NT2/D1 (cell line): ENCODE measurements at regions not wholly inside any gene's neighbourhood (a gene's known extent, or its start where the extent isn't known, plus 50 kb on each side); places are given as distances from the start of the nearest gene placed in this dataset.

ENCODE experiments used
- SUZ12 ChIP-seq: IDR thresholded peaks from 2 replicates; pipeline ENCODE4 v1.6.1; 2011; ENCODE audit not compliant: insufficient read length, insufficient read depth; ENCODE audit errors: extremely low read depth
- YY1 ChIP-seq: IDR thresholded peaks from 2 replicates; pipeline ENCODE4 v1.6.1; 2011; ENCODE audit not compliant: insufficient read length, insufficient read depth
- ZNF274 ChIP-seq: IDR thresholded peaks from 2 replicates; pipeline ENCODE4 v1.6.1; 2011; ENCODE audit warnings: mild to moderate bottlenecking, low read depth, low read length

GRCh38 chr18:66958309-66958708 lies 354.4 kb upstream of the CDH19 start:
- TF ChIP-seq ZNF274 (no peak), SUZ12 (no peak), YY1 (no peak)
